ENCODE measurements at regions not wholly inside any gene's neighbourhood (a gene's known extent, or its start where the extent isn't known, plus 50 kb on each side); places are given as distances from the start of the nearest gene placed in this dataset.

- Histone ChIP-seq H3K4me3 (ENCODE audit: low read length in 2 of 2) (no peak overlapping the region), H3K27me3 (ENCODE audit: control insufficient read depth in 1 of 2, insufficient read depth in 2 of 2, low read length in 1 of 2) (peaks cover 0 to 2% of the 10 kb centered on the region in 2 donors), H3K9me3 (ENCODE audit: control insufficient read depth, low read length) (peaks cover 3% of the 10 kb centered on the region), H3K27ac (ENCODE audit: low read depth in 1 of 2, low read length in 2 of 2) (no peak overlapping the region), H3K36me3 (ENCODE audit: control insufficient read depth in 1 of 2, insufficient read depth in 2 of 2, low read length in 1 of 2) (no peaks in the 10 kb centered on the region), H3K4me1 (ENCODE audit: control insufficient read depth in 1 of 2, insufficient read depth in 2 of 2, low read length in 2 of 2) (no peaks in the 10 kb centered on the region)
- ATAC-seq (ENCODE audit: low FRiP score) (no peak), DNase-seq (no peak)
- intact Hi-C loops (cut with DNase I), result loop anchor here in 1 of 2 donors (5.0 kb wide), 1 partner anchor 47 kb away; no protein-coding TSS in a partner anchor
- 61 to 69% methylated on average over 2 of the region's 2 CpGs for WGBS, 2 donors
Measured at GRCh38 chr20:39939241-39939865, 749.7 kb downstream of the MAFB start.

- no peak for ATAC-seq (ENCODE audit: low FRiP score)
Measured at GRCh38 chr20:39936401-39936800, 752.6 kb downstream of the MAFB start.

GRCh38 chr20:39935901-39936300 is 753.1 kb downstream of the MAFB start:
- WGBS, 2 donors, result 41 to 48% methylated on average over 4 of the region's 4 CpGs
- ATAC-seq (ENCODE audit: low FRiP score) (no peak), DNase-seq (no peak)
- Histone ChIP-seq H3K27me3 (ENCODE audit: control insufficient read depth in 1 of 2, insufficient read depth in 2 of 2, low read length in 1 of 2) (peaks cover 0 to 2% of the 10 kb centered on the region in 2 donors), H3K9me3 (ENCODE audit: control insufficient read depth, low read length) (peaks cover 3% of the 10 kb centered on the region), H3K36me3 (ENCODE audit: control insufficient read depth in 1 of 2, insufficient read depth in 2 of 2, low read length in 1 of 2) (no peaks in the 10 kb centered on the region), H3K4me3 (ENCODE audit: low read length in 2 of 2) (no peak overlapping the region), H3K27ac (ENCODE audit: low read depth in 1 of 2, low read length in 2 of 2) (no peak overlapping the region), H3K4me1 (ENCODE audit: control insufficient read depth in 1 of 2, insufficient read depth in 2 of 2, low read length in 2 of 2) (no peaks in the 10 kb centered on the region)
- intact Hi-C loops (cut with DNase I), result loop anchor here in 1 of 2 donors (5.0 kb wide), 1 partner anchor 44 kb away; no protein-coding TSS in a partner anchor

More at GRCh38 chr20:39936401-39936800, 752.6 kb downstream of the MAFB start:
- 69 to 82% methylated on average over 5 of the region's 5 CpGs for WGBS, 2 donors
- H3K27ac ChIP-seq (ENCODE audit: low read depth in 1 of 2, low read length in 2 of 2), result no peak overlapping the region
- H3K4me1 ChIP-seq (ENCODE audit: control insufficient read depth in 1 of 2, insufficient read depth in 2 of 2, low read length in 2 of 2), result no peaks in the 10 kb centered on the region
- DNase-seq, result no peak
- H3K9me3 ChIP-seq (ENCODE audit: control insufficient read depth, low read length), result peaks cover 3% of the 10 kb centered on the region
- no peak overlapping the region for H3K4me3 ChIP-seq (ENCODE audit: low read length in 2 of 2)
- H3K27me3 ChIP-seq (ENCODE audit: control insufficient read depth in 1 of 2, insufficient read depth in 2 of 2, low read length in 1 of 2), result peaks cover 0 to 2% of the 10 kb centered on the region in 2 donors
- no peaks in the 10 kb centered on the region for H3K36me3 ChIP-seq (ENCODE audit: control insufficient read depth in 1 of 2, insufficient read depth in 2 of 2, low read length in 1 of 2)
- intact Hi-C loops (cut with DNase I), result loop anchor here in 1 of 2 donors (5.0 kb wide), 1 partner anchor 44 kb away; no protein-coding TSS in a partner anchor

GRCh38 chr20:39916236-39916765 is 772.7 kb downstream of the MAFB start:
- ATAC-seq (ENCODE audit: low FRiP score) (no peak), DNase-seq (no peak)
- no peaks in the 10 kb centered on the region for H3K27me3 ChIP-seq (ENCODE audit: control insufficient read depth in 1 of 2, insufficient read depth in 2 of 2, low read length in 1 of 2)
- WGBS, 2 donors, result 66 to 77% methylated on average over 2 of the region's 2 CpGs
- H3K4me3 ChIP-seq (ENCODE audit: low read length in 2 of 2), result no peak overlapping the region
- H3K27ac ChIP-seq (ENCODE audit: low read depth in 1 of 2, low read length in 2 of 2), result no peak overlapping the region
- no peaks in the 10 kb centered on the region for H3K4me1 ChIP-seq (ENCODE audit: control insufficient read depth in 1 of 2, insufficient read depth in 2 of 2, low read length in 2 of 2)
- no peaks in the 10 kb centered on the region for H3K9me3 ChIP-seq (ENCODE audit: control insufficient read depth, low read length)
- H3K36me3 ChIP-seq (ENCODE audit: control insufficient read depth in 1 of 2, insufficient read depth in 2 of 2, low read length in 1 of 2), result no peaks in the 10 kb centered on the region
- intact Hi-C loops (cut with DNase I), result no loop called here

GRCh38 chr20:39913274-39913673 is 775.8 kb downstream of the MAFB start:
- H3K27ac ChIP-seq (ENCODE audit: low read depth in 1 of 2, low read length in 2 of 2), result no peak overlapping the region
- intact Hi-C loops (cut with DNase I), result no loop called here
- H3K9me3 ChIP-seq (ENCODE audit: control insufficient read depth, low read length), result no peaks in the 10 kb centered on the region
- no peaks in the 10 kb centered on the region for H3K27me3 ChIP-seq (ENCODE audit: control insufficient read depth in 1 of 2, insufficient read depth in 2 of 2, low read length in 1 of 2)
- DNase-seq, result no peak
- WGBS, 2 donors, result 68 to 82% methylated on average over 2 to 3 of the region's 3 CpGs
- no peak for ATAC-seq (ENCODE audit: low FRiP score)
- no peak overlapping the region for H3K4me3 ChIP-seq (ENCODE audit: low read length in 2 of 2)
- H3K4me1 ChIP-seq (ENCODE audit: control insufficient read depth in 1 of 2, insufficient read depth in 2 of 2, low read length in 2 of 2), result no peaks in the 10 kb centered on the region
- H3K36me3 ChIP-seq (ENCODE audit: control insufficient read depth in 1 of 2, insufficient read depth in 2 of 2, low read length in 1 of 2), result no peaks in the 10 kb centered on the region

GRCh38 chr20:39911497-39911896 is 777.5 kb downstream of the MAFB start:
- no peak for DNase-seq
- H3K9me3 ChIP-seq (ENCODE audit: control insufficient read depth, low read length), result no peaks in the 10 kb centered on the region
- intact Hi-C loops (cut with DNase I), result no loop called here
- H3K4me1 ChIP-seq (ENCODE audit: control insufficient read depth in 1 of 2, insufficient read depth in 2 of 2, low read length in 2 of 2), result no peaks in the 10 kb centered on the region
- 32 to 45% methylated on average over 1 of the region's 1 CpG for WGBS, 2 donors
- no peak for ATAC-seq (ENCODE audit: low FRiP score)
- no peak overlapping the region for H3K27ac ChIP-seq (ENCODE audit: low read depth in 1 of 2, low read length in 2 of 2)
- no peak overlapping the region for H3K4me3 ChIP-seq (ENCODE audit: low read length in 2 of 2)
- H3K27me3 ChIP-seq (ENCODE audit: control insufficient read depth in 1 of 2, insufficient read depth in 2 of 2, low read length in 1 of 2), result no peaks in the 10 kb centered on the region
- H3K36me3 ChIP-seq (ENCODE audit: control insufficient read depth in 1 of 2, insufficient read depth in 2 of 2, low read length in 1 of 2), result no peaks in the 10 kb centered on the region

GRCh38 chr20:39910536-39910935 is 778.5 kb downstream of the MAFB start:
- DNase-seq (peak in 1 of 2 donors; percentile 64), ATAC-seq (ENCODE audit: low FRiP score) (no peak)
- 76 to 79% methylated on average over 2 of the region's 2 CpGs for WGBS, 2 donors
- Histone ChIP-seq H3K4me3 (ENCODE audit: low read length in 2 of 2) (no peak overlapping the region), H3K27ac (ENCODE audit: low read depth in 1 of 2, low read length in 2 of 2) (no peak overlapping the region), H3K4me1 (ENCODE audit: control insufficient read depth in 1 of 2, insufficient read depth in 2 of 2, low read length in 2 of 2) (no peaks in the 10 kb centered on the region), H3K9me3 (ENCODE audit: control insufficient read depth, low read length) (no peaks in the 10 kb centered on the region), H3K36me3 (ENCODE audit: control insufficient read depth in 1 of 2, insufficient read depth in 2 of 2, low read length in 1 of 2) (no peaks in the 10 kb centered on the region), H3K27me3 (ENCODE audit: control insufficient read depth in 1 of 2, insufficient read depth in 2 of 2, low read length in 1 of 2) (no peaks in the 10 kb centered on the region)
- intact Hi-C loops (cut with DNase I), result no loop called here

GRCh38 chr20:39909447-39909846 is 779.6 kb downstream of the MAFB start:
- no peaks in the 10 kb centered on the region for H3K27me3 ChIP-seq (ENCODE audit: control insufficient read depth in 1 of 2, insufficient read depth in 2 of 2, low read length in 1 of 2)
- H3K27ac ChIP-seq (ENCODE audit: low read depth in 1 of 2, low read length in 2 of 2), result no peak overlapping the region
- intact Hi-C loops (cut with DNase I), result no loop called here
- H3K4me3 ChIP-seq (ENCODE audit: low read length in 2 of 2), result no peak overlapping the region
- DNase-seq, result peak in 1 of 2 donors; percentile 65
- ATAC-seq (ENCODE audit: low FRiP score), result peak; percentile 38
- no peaks in the 10 kb centered on the region for H3K9me3 ChIP-seq (ENCODE audit: control insufficient read depth, low read length)
- 90 to 92% methylated on average over 4 of the region's 4 CpGs for WGBS, 2 donors
- no peaks in the 10 kb centered on the region for H3K36me3 ChIP-seq (ENCODE audit: control insufficient read depth in 1 of 2, insufficient read depth in 2 of 2, low read length in 1 of 2)
- no peaks in the 10 kb centered on the region for H3K4me1 ChIP-seq (ENCODE audit: control insufficient read depth in 1 of 2, insufficient read depth in 2 of 2, low read length in 2 of 2)

GRCh38 chr20:39904476-39905112 is 784.4 kb downstream of the MAFB start:
- DNase-seq, result no peak
- Histone ChIP-seq H3K27me3 (ENCODE audit: control insufficient read depth in 1 of 2, insufficient read depth in 2 of 2, low read length in 1 of 2) (no peaks in the 10 kb centered on the region), H3K9me3 (ENCODE audit: control insufficient read depth, low read length) (no peaks in the 10 kb centered on the region), H3K4me3 (ENCODE audit: low read length in 2 of 2) (no peak overlapping the region), H3K36me3 (ENCODE audit: control insufficient read depth in 1 of 2, insufficient read depth in 2 of 2, low read length in 1 of 2) (no peaks in the 10 kb centered on the region), H3K27ac (ENCODE audit: low read depth in 1 of 2, low read length in 2 of 2) (no peak overlapping the region), H3K4me1 (ENCODE audit: control insufficient read depth in 1 of 2, insufficient read depth in 2 of 2, low read length in 2 of 2) (no peaks in the 10 kb centered on the region)
- WGBS, 2 donors, result 48 to 54% methylated on average over 7 of the region's 7 CpGs
- intact Hi-C loops (cut with DNase I), result no loop called here
- no peak for ATAC-seq (ENCODE audit: low FRiP score)
